ENCODE measurements at regions not wholly inside any gene's neighbourhood (a gene's known extent, or its start where the extent isn't known, plus 50 kb on each side); places are given as distances from the start of the nearest gene placed in this dataset.

DNA sequence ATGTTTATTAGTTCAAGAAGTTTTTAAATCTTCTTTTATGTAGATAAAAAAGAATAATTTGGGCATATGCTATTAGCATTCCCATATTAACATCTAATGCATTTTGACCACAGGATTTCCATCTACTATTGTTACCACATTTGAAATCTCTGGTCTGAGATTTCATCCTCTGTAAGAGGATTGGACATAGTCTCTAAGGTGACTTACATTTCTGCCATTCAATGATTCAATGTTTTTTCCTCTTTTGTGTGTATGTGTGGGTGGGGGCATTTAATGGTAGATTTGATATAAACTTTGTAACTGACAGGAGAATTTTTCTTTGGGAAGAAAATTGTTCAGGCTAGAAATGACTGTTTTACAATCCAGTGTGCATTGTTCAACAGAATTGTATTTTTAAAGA is 307.3 kb upstream of the RBMS3 start:
- TF ChIP-seq, protein P1, sequence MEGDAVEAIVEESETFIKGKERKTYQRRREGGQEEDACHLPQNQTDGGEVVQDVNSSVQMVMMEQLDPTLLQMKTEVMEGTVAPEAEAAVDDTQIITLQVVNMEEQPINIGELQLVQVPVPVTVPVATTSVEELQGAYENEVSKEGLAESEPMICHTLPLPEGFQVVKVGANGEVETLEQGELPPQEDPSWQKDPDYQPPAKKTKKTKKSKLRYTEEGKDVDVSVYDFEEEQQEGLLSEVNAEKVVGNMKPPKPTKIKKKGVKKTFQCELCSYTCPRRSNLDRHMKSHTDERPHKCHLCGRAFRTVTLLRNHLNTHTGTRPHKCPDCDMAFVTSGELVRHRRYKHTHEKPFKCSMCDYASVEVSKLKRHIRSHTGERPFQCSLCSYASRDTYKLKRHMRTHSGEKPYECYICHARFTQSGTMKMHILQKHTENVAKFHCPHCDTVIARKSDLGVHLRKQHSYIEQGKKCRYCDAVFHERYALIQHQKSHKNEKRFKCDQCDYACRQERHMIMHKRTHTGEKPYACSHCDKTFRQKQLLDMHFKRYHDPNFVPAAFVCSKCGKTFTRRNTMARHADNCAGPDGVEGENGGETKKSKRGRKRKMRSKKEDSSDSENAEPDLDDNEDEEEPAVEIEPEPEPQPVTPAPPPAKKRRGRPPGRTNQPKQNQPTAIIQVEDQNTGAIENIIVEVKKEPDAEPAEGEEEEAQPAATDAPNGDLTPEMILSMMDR (IDR thresholded peaks at IDR 0.05; ENCODE audit: extremely low read depth, insufficient read depth, missing control alignments): no peak
- in situ Hi-C loops (cut with MboI; ENCODE audit: low pct_unique_long_range_greater_than_20kb, low sequenced_read_pairs, unreplicated experiment): no loop called here
- no peak for DNase-seq (ENCODE audit: low spot score)

DNA sequence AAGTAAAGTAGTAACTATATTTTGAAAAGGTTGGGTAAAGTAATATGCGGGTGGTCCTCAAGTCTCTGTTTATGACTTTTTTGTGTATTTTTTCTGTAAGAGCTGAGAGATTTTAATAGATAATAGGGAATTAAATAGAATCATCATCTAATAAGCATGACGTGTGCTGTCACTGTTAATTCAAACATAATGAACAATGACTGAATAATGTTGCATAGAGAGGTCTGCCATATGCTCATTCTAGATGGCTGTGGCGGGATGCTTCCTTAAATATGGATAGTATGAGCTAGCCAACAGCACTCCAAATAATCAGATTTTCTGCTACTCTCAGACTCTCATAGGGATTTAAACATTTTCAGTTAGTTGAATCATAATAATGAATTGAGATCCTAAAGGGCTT is 302.8 kb upstream of the RBMS3 start:
- in situ Hi-C loops (cut with MboI; ENCODE audit: low pct_unique_long_range_greater_than_20kb, low sequenced_read_pairs, unreplicated experiment): no loop called here
- TF ChIP-seq, protein P1 (IDR thresholded peaks at IDR 0.05; ENCODE audit: extremely low read depth, insufficient read depth, missing control alignments): no peak
- DNase-seq (ENCODE audit: low spot score): no peak

DNA sequence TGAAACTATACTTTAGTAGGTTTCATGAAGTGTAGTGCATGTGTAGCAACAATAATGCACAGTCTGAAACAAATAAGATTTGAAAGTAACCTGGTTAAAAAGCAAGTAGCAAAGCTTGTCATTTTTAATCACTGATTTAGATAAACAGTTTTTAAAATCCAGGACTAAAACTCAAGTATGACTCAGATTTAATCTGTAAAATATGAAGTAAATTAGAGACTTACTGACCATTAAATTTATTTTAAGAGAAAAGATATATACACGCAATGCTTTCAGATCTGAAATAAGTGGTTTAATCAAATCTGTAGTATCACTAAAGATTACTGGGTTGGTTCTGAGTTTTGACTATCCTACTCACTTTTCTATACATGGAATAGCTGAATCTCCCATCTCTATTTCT is 300.7 kb upstream of the RBMS3 start:
- in situ Hi-C loops (cut with MboI; ENCODE audit: low pct_unique_long_range_greater_than_20kb, low sequenced_read_pairs, unreplicated experiment): no loop called here
- DNase-seq (ENCODE audit: low spot score): no peak
- TF ChIP-seq, protein P1 (IDR thresholded peaks at IDR 0.05; ENCODE audit: extremely low read depth, insufficient read depth, missing control alignments): no peak

DNA sequence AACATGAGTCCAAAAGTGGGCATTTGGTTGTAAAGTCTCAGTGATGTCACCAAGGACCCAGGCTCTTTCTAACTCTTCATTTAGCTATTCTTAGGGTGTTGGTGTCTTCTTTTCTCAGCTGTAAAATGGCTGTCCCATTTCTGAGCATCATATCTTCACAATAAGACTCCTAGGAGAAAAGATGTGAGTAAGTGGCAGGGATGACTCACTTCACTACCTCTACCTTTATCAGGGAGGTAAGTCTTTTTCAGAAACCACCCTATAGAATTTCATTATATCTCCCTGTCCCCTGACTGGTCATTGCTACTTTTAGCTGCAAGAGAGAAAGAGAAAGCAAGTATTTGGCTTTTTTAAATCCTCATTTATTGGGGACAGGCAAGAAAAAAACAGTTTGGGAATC is 300.2 kb upstream of the RBMS3 start:
- in situ Hi-C loops (cut with MboI; ENCODE audit: low pct_unique_long_range_greater_than_20kb, low sequenced_read_pairs, unreplicated experiment): no loop called here
- DNase-seq (ENCODE audit: low spot score): no peak
- TF ChIP-seq, protein P1 (IDR thresholded peaks at IDR 0.05; ENCODE audit: extremely low read depth, insufficient read depth, missing control alignments): no peak

DNA sequence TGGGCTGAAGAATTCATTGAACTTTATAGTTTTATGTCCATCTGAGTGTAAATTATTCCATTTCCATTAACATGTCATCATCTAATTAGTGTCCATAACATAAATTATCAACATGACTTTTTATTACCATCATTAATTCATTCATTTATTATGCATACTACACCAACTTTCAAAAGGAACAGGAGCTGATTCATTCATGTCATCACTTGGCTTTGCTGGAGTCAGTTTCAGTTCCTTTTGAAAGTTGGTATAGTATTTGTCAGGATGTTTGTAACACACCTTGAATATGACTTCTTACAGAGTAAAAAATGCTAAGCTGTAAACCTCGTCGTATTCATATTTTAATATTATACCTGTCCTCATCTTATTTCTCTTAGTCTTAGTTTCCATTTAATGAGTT is 298.0 kb upstream of the RBMS3 start:
- TF ChIP-seq, protein P1 (IDR thresholded peaks at IDR 0.05; ENCODE audit: extremely low read depth, insufficient read depth, missing control alignments): no peak
- in situ Hi-C loops (cut with MboI; ENCODE audit: low pct_unique_long_range_greater_than_20kb, low sequenced_read_pairs, unreplicated experiment): no loop called here
- DNase-seq (ENCODE audit: low spot score): no peak

DNA sequence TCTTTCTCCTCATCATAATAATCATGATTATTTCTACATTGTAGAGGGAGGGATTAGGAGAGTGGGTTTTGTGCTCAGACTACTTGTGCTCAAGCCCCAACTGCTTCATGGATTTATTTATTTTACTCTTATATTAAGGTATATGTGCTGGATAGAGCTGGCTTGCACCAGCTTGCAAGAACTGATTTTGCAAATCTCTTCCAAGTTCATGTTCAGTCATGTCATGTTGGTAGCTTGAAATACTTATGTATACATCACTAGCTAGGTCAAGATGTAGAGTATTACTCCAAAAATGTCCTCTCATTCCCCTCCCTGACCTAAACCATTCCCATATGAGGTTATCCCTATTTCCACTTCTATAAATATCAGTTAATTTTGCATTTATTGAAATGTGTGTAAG is 293.9 kb upstream of the RBMS3 start:
- in situ Hi-C loops (cut with MboI; ENCODE audit: low pct_unique_long_range_greater_than_20kb, low sequenced_read_pairs, unreplicated experiment): no loop called here
- TF ChIP-seq, protein P1 (IDR thresholded peaks at IDR 0.05; ENCODE audit: extremely low read depth, insufficient read depth, missing control alignments): no peak
- DNase-seq (ENCODE audit: low spot score): no peak

DNA sequence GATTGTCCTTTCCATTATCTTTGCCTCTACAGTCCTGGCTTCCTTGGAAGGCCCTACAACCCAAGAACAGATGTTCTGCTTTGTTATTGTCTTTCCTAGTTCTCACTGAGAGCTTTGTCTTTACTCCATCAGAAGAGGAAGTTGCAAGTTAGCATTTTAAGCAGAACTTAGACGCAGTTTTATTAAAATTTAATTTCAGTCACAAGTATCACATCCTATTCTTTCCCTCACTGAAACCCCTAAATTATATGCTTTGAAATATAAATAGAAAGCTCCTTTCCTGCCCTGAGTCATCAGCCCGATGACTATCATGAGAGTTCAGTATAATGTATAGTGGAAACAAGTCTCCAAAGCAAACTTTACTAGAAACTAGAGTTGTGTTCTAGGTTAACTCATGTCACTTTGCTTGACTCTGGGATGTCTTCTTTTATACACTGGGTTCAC is 291.2 kb upstream of the RBMS3 start:
- DNase-seq (ENCODE audit: low spot score): no peak
- TF ChIP-seq, protein P1 (IDR thresholded peaks at IDR 0.05; ENCODE audit: extremely low read depth, insufficient read depth, missing control alignments): no peak
- in situ Hi-C loops (cut with MboI; ENCODE audit: low pct_unique_long_range_greater_than_20kb, low sequenced_read_pairs, unreplicated experiment): no loop called here

All from GM13977 (cell line).